ENCODE measurements at regions not wholly inside any gene's neighbourhood (a gene's known extent, or its start where the extent isn't known, plus 50 kb on each side); places are given as distances from the start of the nearest gene placed in this dataset.
"Not testable (repeated sequence)": the region's sequence is repeated elsewhere in the genome, so short reads cannot be mapped to it uniquely, and the experiment has no call there.

GRCh38 chr19:21668072-21668773, 99.2 kb downstream of the ZNF100 start:
- not testable (repeated sequence) for H3K4me1 Mint-ChIP-seq, ATAC-seq, H3K27ac Mint-ChIP-seq, DNase-seq, H3K4me3 Mint-ChIP-seq, H3K9me3 Mint-ChIP-seq, H3K27me3 Mint-ChIP-seq

- H3K9me3 Mint-ChIP-seq = peaks cover 18 to 21% of the 10 kb centered on the region in 2 donors
- DNase-seq (no peak), ATAC-seq (no peak)
- no peaks in the 10 kb centered on the region for H3K27me3 Mint-ChIP-seq
- no peak overlapping the region for H3K27ac Mint-ChIP-seq
- no peaks in the 10 kb centered on the region for H3K4me1 Mint-ChIP-seq
- H3K4me3 Mint-ChIP-seq = no peak overlapping the region
These were observed 111.7 kb downstream of the ZNF100 start for GRCh38 chr19:21655540-21656126.

- H3K27me3 Mint-ChIP-seq, H3K27ac Mint-ChIP-seq, ATAC-seq, H3K4me3 Mint-ChIP-seq, H3K4me1 Mint-ChIP-seq, DNase-seq: not testable (repeated sequence)
- peaks cover 23 to 33% of the 10 kb centered on the region in 2 donors for H3K9me3 Mint-ChIP-seq
These were observed 115.9 kb downstream of the ZNF100 start for GRCh38 chr19:21651478-21651877.

GRCh38 chr19:21638776-21639175, 128.6 kb downstream of the ZNF100 start:
- Mint-ChIP-seq H3K27ac (no peak overlapping the region), H3K27me3 (no peaks in the 10 kb centered on the region), H3K9me3 (peaks cover 0 to 20% of the 10 kb centered on the region in 2 donors), H3K4me1 (no peaks in the 10 kb centered on the region), H3K4me3 (no peak overlapping the region)
- DNase-seq (no peak), ATAC-seq (no peak)

- Mint-ChIP-seq H3K4me3 (no peak overlapping the region), H3K4me1 (peaks cover 5% of the 10 kb centered on the region), H3K9me3 (peaks cover 11 to 19% of the 10 kb centered on the region in 2 donors), H3K27ac (no peak overlapping the region), H3K27me3 (no peaks in the 10 kb centered on the region)
- DNase-seq (no peak), ATAC-seq (no peak)
These were observed 121.7 kb downstream of the ZNF429 start for GRCh38 chr19:21626924-21627697.

GRCh38 chr19:21626091-21626490, 120.7 kb downstream of the ZNF429 start:
- ATAC-seq (no peak), DNase-seq (no peak)
- no peaks in the 10 kb centered on the region for H3K27me3 Mint-ChIP-seq
- H3K4me1 Mint-ChIP-seq = peaks cover 5% of the 10 kb centered on the region
- H3K4me3 Mint-ChIP-seq = no peak overlapping the region
- H3K27ac Mint-ChIP-seq = no peak overlapping the region
- peaks cover 11 to 18% of the 10 kb centered on the region in 2 donors for H3K9me3 Mint-ChIP-seq

GRCh38 chr19:21622920-21623319, 117.5 kb downstream of the ZNF429 start:
- H3K4me3 Mint-ChIP-seq = no peak overlapping the region
- H3K27ac Mint-ChIP-seq = no peak overlapping the region
- no peak for DNase-seq
- H3K27me3 Mint-ChIP-seq = no peaks in the 10 kb centered on the region
- no peak for ATAC-seq
- peaks cover 0 to 11% of the 10 kb centered on the region in 2 donors for H3K9me3 Mint-ChIP-seq
- H3K4me1 Mint-ChIP-seq = peaks cover 5% of the 10 kb centered on the region

- H3K9me3 Mint-ChIP-seq = peaks cover 0 to 11% of the 10 kb centered on the region in 2 donors
- H3K27ac Mint-ChIP-seq = no peak overlapping the region
- no peak for DNase-seq
These were observed 116.3 kb downstream of the ZNF429 start for GRCh38 chr19:21621671-21622070.

GRCh38 chr19:21617740-21618339, 112.4 kb downstream of the ZNF429 start:
- H3K27ac Mint-ChIP-seq = no peak overlapping the region
- no peaks in the 10 kb centered on the region for H3K4me1 Mint-ChIP-seq
- H3K4me3 Mint-ChIP-seq = no peak overlapping the region
- ATAC-seq = no peak
- H3K9me3 Mint-ChIP-seq = peaks cover 0 to 12% of the 10 kb centered on the region in 2 donors
- no peaks in the 10 kb centered on the region for H3K27me3 Mint-ChIP-seq
- no peak for DNase-seq

More at GRCh38 chr19:21621671-21622070, 116.3 kb downstream of the ZNF429 start:
- Mint-ChIP-seq H3K27me3 (no peaks in the 10 kb centered on the region), H3K4me3 (no peak overlapping the region), H3K4me1 (peaks cover 5% of the 10 kb centered on the region)
- no peak for ATAC-seq

- not testable (repeated sequence) for H3K27me3 Mint-ChIP-seq, H3K4me1 Mint-ChIP-seq, DNase-seq, H3K27ac Mint-ChIP-seq, H3K4me3 Mint-ChIP-seq, ATAC-seq
- H3K9me3 Mint-ChIP-seq = peaks cover 0 to 12% of the 10 kb centered on the region in 2 donors
These were observed 109.4 kb downstream of the ZNF429 start for GRCh38 chr19:21614776-21615175.

- H3K9me3 Mint-ChIP-seq = peaks cover 0 to 12% of the 10 kb centered on the region in 2 donors
- not testable (repeated sequence) for DNase-seq, ATAC-seq, H3K4me1 Mint-ChIP-seq, H3K4me3 Mint-ChIP-seq, H3K27me3 Mint-ChIP-seq
- H3K27ac Mint-ChIP-seq = peak overlapping the region in 1 of 2 donors; percentile 34
These were observed 107.8 kb downstream of the ZNF429 start for GRCh38 chr19:21613201-21613600.

- Mint-ChIP-seq H3K4me3 (no peak overlapping the region), H3K9me3 (peaks cover 0 to 12% of the 10 kb centered on the region in 2 donors), H3K27me3 (no peaks in the 10 kb centered on the region), H3K27ac (no peak overlapping the region), H3K4me1 (peaks cover 5% of the 10 kb centered on the region)
- ATAC-seq (no peak), DNase-seq (no peak)
These were observed 107.0 kb downstream of the ZNF429 start for GRCh38 chr19:21612403-21612872.

GRCh38 chr19:21611659-21612402, 106.4 kb downstream of the ZNF429 start:
- H3K4me3 Mint-ChIP-seq = no peak overlapping the region
- ATAC-seq (no peak), DNase-seq (no peak)
- H3K4me1 Mint-ChIP-seq = peaks cover 5% of the 10 kb centered on the region
- no peaks in the 10 kb centered on the region for H3K27me3 Mint-ChIP-seq
- no peak overlapping the region for H3K27ac Mint-ChIP-seq
- peaks cover 0 to 12% of the 10 kb centered on the region in 2 donors for H3K9me3 Mint-ChIP-seq

- no peak for ATAC-seq
- H3K9me3 Mint-ChIP-seq = peaks cover 0 to 12% of the 10 kb centered on the region in 2 donors
- H3K4me3 Mint-ChIP-seq = no peak overlapping the region
- no peak for DNase-seq
- H3K27me3 Mint-ChIP-seq = no peaks in the 10 kb centered on the region
- peaks cover 5% of the 10 kb centered on the region for H3K4me1 Mint-ChIP-seq
- H3K27ac Mint-ChIP-seq = no peak overlapping the region
These were observed 105.4 kb downstream of the ZNF429 start for GRCh38 chr19:21610787-21611186.

GRCh38 chr19:21610341-21610740, 104.9 kb downstream of the ZNF429 start:
- Mint-ChIP-seq H3K4me3 (no peak overlapping the region), H3K27me3 (no peaks in the 10 kb centered on the region), H3K4me1 (peaks cover 6% of the 10 kb centered on the region), H3K27ac (no peak overlapping the region), H3K9me3 (peaks cover 0 to 12% of the 10 kb centered on the region in 2 donors)
- ATAC-seq (no peak), DNase-seq (no peak)
